Endodermal cell (in vitro differentiated cells): ENCODE measurements at regions not wholly inside any gene's neighbourhood (a gene's known extent, or its start where the extent isn't known, plus 50 kb on each side); places are given as distances from the start of the nearest gene placed in this dataset.

ENCODE experiments used
- DNase-seq: peaks from one replicate; pipeline ENCODE4 v3.0.0-alpha.2; 2017
- H3K27ac ChIP-seq: 2 replicates; pipeline ENCODE4 v1.5.1; 2013; ENCODE audit warnings: mild to moderate bottlenecking, low read depth, low read length, moderate library complexity
- H3K27me3 ChIP-seq: 2 replicates; pipeline ENCODE4 v1.6.1; 2013; ENCODE audit warnings: mild to moderate bottlenecking, low read length, moderate library complexity; ENCODE audit not compliant: insufficient read depth, control insufficient read depth, poor library complexity, severe bottlenecking
- H3K36me3 ChIP-seq: 2 replicates; pipeline ENCODE4 v1.7.0; 2013; ENCODE audit warnings: mild to moderate bottlenecking, low read length, moderate library complexity; ENCODE audit not compliant: control insufficient read depth, insufficient read depth
- H3K4me1 ChIP-seq: one replicate; pipeline ENCODE4 v1.7.0; 2013; ENCODE audit warnings: low read length; ENCODE audit not compliant: control insufficient read depth, insufficient read depth
- H3K4me3 ChIP-seq: 2 replicates; pipeline ENCODE4 v1.5.1; 2013; ENCODE audit warnings: mild to moderate bottlenecking, low read length, moderate library complexity
- H3K9ac ChIP-seq: 2 replicates; pipeline ENCODE4 v1.6.1; 2013; ENCODE audit warnings: mild to moderate bottlenecking, low read length, moderate library complexity; ENCODE audit not compliant: poor library complexity, severe bottlenecking; ENCODE audit errors: extremely low read depth
- H3K9me3 ChIP-seq: 2 replicates; pipeline ENCODE4 v1.6.1; 2013; ENCODE audit warnings: mild to moderate bottlenecking, low read length, moderate library complexity; ENCODE audit not compliant: control insufficient read depth
- H3K27ac Mint-ChIP-seq: 2 replicates; pipeline ENCODE4 v1.8.0; 2020; ENCODE audit warnings: mixed read lengths
- H3K27me3 Mint-ChIP-seq: 2 replicates; pipeline ENCODE4 v1.8.0; 2021; ENCODE audit warnings: mild to moderate bottlenecking, mixed read lengths; ENCODE audit not compliant: insufficient read depth
- H3K36me3 Mint-ChIP-seq: 2 replicates; pipeline ENCODE4 v1.8.0; 2020; ENCODE audit warnings: low read depth, mixed read lengths
- H3K4me1 Mint-ChIP-seq: 2 replicates; pipeline ENCODE4 v1.8.0; 2020; ENCODE audit warnings: mixed read lengths
- H3K4me3 Mint-ChIP-seq: 2 replicates; pipeline ENCODE4 v1.8.0; 2020; ENCODE audit warnings: mild to moderate bottlenecking, moderate library complexity, mixed read lengths
- H3K9me3 Mint-ChIP-seq: 2 replicates; pipeline ENCODE4 v1.8.0; 2020; ENCODE audit warnings: mild to moderate bottlenecking, mixed read lengths
- WGBS, 2 experiments: methylation state at CpG; one replicate each; pipeline versions ENCODE4 v1.1.5 to v1.1.7; 2013; ENCODE audit warnings: missing lambda C conversion rate in 2 of 2, mixed read lengths in 1 of 2; ENCODE audit not compliant: insufficient coverage in 1 of 2, insufficient read length in 1 of 2; 5-methylcytosine and 5-hydroxymethylcytosine counted together
- TF ChIP-seq, protein P1 (sequence below): fragments of 200-600 bp; sonication (generic); conservative IDR thresholded peaks from 2 replicates; pipeline ENCODE4 v1.5.0; 2021; ENCODE audit warnings: antibody characterized with exemption, mild to moderate bottlenecking

DNA sequence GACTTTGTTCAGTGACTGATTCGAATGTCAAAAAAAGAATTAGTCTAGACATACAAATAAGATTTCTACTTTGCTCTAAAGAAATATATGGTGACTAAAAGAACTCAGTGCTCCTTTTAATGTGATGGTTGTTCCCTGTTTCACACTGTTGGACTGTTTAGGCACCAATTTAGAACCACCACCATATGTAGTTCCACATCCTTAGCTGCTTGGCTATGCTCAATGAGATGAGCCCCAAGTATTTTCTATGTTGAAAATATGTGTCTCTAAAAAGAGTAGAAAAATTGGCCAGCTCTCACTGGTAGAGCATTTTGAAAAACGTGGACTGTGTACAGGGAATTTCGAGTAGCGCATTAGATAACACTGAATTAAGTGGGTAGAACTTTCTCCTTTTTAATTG, 167.3 kb downstream of the GOLIM4 start:
- no peak overlapping the region for H3K27ac ChIP-seq
- H3K36me3 Mint-ChIP-seq, result no peaks in the 10 kb centered on the region
- no peaks in the 10 kb centered on the region for H3K9me3 Mint-ChIP-seq

DNA sequence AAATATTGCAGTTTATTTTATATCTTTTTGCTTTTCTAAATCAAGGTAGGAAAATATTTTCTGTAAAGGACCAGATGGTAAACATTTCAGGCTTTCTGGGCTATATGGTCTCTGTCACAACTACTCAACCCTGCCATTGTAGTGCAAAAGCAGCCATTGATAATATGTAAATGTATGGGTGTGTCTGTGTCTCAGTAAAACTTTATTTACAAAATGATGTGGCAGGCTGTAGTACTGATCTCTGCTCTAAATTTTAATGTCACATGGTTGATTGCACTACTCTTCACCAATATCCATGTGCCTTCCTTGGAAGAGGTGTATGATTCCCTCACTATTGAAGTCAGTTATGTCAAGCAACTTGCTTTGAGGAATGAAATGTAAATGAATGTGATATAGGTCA, 175.0 kb downstream of the GOLIM4 start:
- TF ChIP-seq, protein P1, sequence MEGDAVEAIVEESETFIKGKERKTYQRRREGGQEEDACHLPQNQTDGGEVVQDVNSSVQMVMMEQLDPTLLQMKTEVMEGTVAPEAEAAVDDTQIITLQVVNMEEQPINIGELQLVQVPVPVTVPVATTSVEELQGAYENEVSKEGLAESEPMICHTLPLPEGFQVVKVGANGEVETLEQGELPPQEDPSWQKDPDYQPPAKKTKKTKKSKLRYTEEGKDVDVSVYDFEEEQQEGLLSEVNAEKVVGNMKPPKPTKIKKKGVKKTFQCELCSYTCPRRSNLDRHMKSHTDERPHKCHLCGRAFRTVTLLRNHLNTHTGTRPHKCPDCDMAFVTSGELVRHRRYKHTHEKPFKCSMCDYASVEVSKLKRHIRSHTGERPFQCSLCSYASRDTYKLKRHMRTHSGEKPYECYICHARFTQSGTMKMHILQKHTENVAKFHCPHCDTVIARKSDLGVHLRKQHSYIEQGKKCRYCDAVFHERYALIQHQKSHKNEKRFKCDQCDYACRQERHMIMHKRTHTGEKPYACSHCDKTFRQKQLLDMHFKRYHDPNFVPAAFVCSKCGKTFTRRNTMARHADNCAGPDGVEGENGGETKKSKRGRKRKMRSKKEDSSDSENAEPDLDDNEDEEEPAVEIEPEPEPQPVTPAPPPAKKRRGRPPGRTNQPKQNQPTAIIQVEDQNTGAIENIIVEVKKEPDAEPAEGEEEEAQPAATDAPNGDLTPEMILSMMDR, result no peak
- H3K27me3 Mint-ChIP-seq, result no peaks in the 10 kb centered on the region
- no peaks in the 10 kb centered on the region for H3K36me3 Mint-ChIP-seq

More for the DNA sequence above, 167.3 kb downstream of the GOLIM4 start:
- TF ChIP-seq, protein P1, result no peak
- WGBS, 2 experiments, result 84 to 93% methylated on average over 3 to 4 of the region's 4 CpGs
- Histone ChIP-seq H3K9ac (no peak overlapping the region), H3K27me3 (no peaks in the 10 kb centered on the region), H3K4me1 (peaks cover 2% of the 10 kb centered on the region), H3K36me3 (no peaks in the 10 kb centered on the region), H3K4me3 (no peak overlapping the region), H3K9me3 (no peaks in the 10 kb centered on the region)
- Mint-ChIP-seq H3K4me3 (no peak overlapping the region), H3K27me3 (no peaks in the 10 kb centered on the region), H3K27ac (no peak overlapping the region), H3K4me1 (peaks cover 3% of the 10 kb centered on the region)
- DNase-seq, result no peak

DNA sequence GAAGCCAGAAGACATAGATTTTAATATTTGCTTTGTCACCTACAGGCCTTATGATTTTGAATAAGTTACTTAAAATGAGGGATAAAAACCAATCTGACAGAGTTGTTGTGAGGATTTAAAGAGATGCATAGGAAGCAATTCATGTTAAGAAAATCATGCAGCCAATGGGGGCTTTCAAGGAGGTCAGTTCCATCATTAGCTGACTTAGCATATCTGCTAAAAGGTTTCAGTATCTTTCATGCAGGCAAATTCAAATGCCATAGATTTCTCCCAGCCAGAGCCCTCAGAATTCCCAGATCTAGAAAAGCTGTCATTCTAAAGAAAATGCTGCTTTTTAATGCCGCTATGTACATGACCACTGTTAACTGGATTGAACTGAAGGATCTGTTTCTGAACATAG, 176.1 kb downstream of the GOLIM4 start:
- H3K9ac ChIP-seq, result no peak overlapping the region
- H3K27ac ChIP-seq, result no peak overlapping the region
- H3K36me3 ChIP-seq, result no peaks in the 10 kb centered on the region
- H3K9me3 Mint-ChIP-seq, result no peaks in the 10 kb centered on the region
- H3K4me1 ChIP-seq, result no peaks in the 10 kb centered on the region
- H3K4me1 Mint-ChIP-seq, result peaks cover 2% of the 10 kb centered on the region
- H3K36me3 Mint-ChIP-seq, result no peaks in the 10 kb centered on the region
- H3K4me3 Mint-ChIP-seq, result no peak overlapping the region
- no peaks in the 10 kb centered on the region for H3K27me3 ChIP-seq
- DNase-seq, result no peak
- no peaks in the 10 kb centered on the region for H3K27me3 Mint-ChIP-seq
- TF ChIP-seq, protein P1, result no peak
- no peaks in the 10 kb centered on the region for H3K9me3 ChIP-seq
- WGBS, 2 experiments, result 96 to 100% methylated on average over 1 of the region's 1 CpG
- H3K27ac Mint-ChIP-seq, result no peak overlapping the region
- no peak overlapping the region for H3K4me3 ChIP-seq

More for the DNA sequence above, 175.0 kb downstream of the GOLIM4 start:
- no peak for DNase-seq
- Histone ChIP-seq H3K4me1 (no peaks in the 10 kb centered on the region), H3K4me3 (no peak overlapping the region), H3K27ac (no peak overlapping the region), H3K9me3 (no peaks in the 10 kb centered on the region), H3K36me3 (no peaks in the 10 kb centered on the region), H3K9ac (no peak overlapping the region), H3K27me3 (no peaks in the 10 kb centered on the region)
- Mint-ChIP-seq H3K4me3 (no peak overlapping the region), H3K27ac (no peak overlapping the region), H3K4me1 (peaks cover 2% of the 10 kb centered on the region), H3K9me3 (no peaks in the 10 kb centered on the region)
